HCT116 (cell line): ENCODE measurements at regions not wholly inside any gene's neighbourhood (a gene's known extent, or its start where the extent isn't known, plus 50 kb on each side); places are given as distances from the start of the nearest gene placed in this dataset.
A peak's percentile ranks its signal among the peaks of the same experiment; 100 is the strongest.

Experiments
- ATAC-seq: fragments of 200-7000 bp; cut with Tn5 transposase; 2 replicates; pipeline ENCODE4 v1.9.1; 2020; ENCODE audit warnings: mild to moderate bottlenecking, moderate library complexity
- BruUV-seq: library from RNA; stranded (reverse); fragments of 400-500 nt; replicated peaks from 2 replicates; lab custom pipeline; 2021; lab: Mats Ljungman, UMichigan
- CTCF ChIA-PET: fragments of 300-600 bp; sonication (Branson Sonifier 250); formaldehyde crosslinking; loops from one replicate; lab custom pipeline; 2021; ENCODE audit warnings: antibody characterized with exemption; lab: Charles Lee
- POLR2A ChIA-PET: fragments of 300-600, 350-600 bp; sonication (Branson Sonifier 250); formaldehyde crosslinking; loops from one replicate; lab custom pipeline; 2021; ENCODE audit warnings: antibody characterized with exemption; lab: Charles Lee
- RAD21 ChIA-PET, 2 experiments: fragments of 300-600 bp; sonication (Branson Sonifier 250); formaldehyde crosslinking; loops; one replicate each; lab custom pipeline; 2023; ENCODE audit warnings: low total read pairs in 2 of 2; ENCODE audit not compliant: uncharacterized antibody in 2 of 2, unreplicated experiment in 2 of 2, low non-redundant PET in 1 of 2; lab: Charles Lee
- DNase-seq: peaks from one replicate; pipeline ENCODE4 v3.0.0-alpha.2; 2010; ENCODE audit warnings: low read depth, low spot score
- H2AFZ ChIP-seq: fragments of 200-600 bp; shearing (Covaris generic), sonication (generic); 2 replicates; pipeline ENCODE4 v1.6.1; 2017; ENCODE audit warnings: low read depth, mixed run types, mixed read lengths, antibody characterized with exemption, low read length; ENCODE audit not compliant: poor library complexity, severe bottlenecking
- H3K27ac ChIP-seq: 2 replicates; pipeline ENCODE4 v1.5.1; 2012; ENCODE audit warnings: low read depth, low read length
- H3K27me3 ChIP-seq: fragments of 200-600 bp; sonication (generic); 2 replicates; pipeline ENCODE4 v1.6.1; 2016; ENCODE audit warnings: mixed run types, low read length, mixed read lengths; ENCODE audit not compliant: insufficient read depth
- H3K36me3 ChIP-seq, 2 experiments: fragments of 200-500 bp in 1 of 2; fragments of 200-600 bp in 1 of 2; sonication (Bioruptor generic) in 1 of 2; sonication (generic) in 1 of 2; 2 replicates each; pipeline versions ENCODE4 v1.5.1 to v1.6.1; 2014 to 2016; ENCODE audit warnings: low read length in 2 of 2, inconsistent platforms in 1 of 2, mixed read lengths in 1 of 2, mixed run types in 1 of 2; ENCODE audit not compliant: insufficient read depth in 2 of 2, control insufficient read depth in 1 of 2
- H3K4me1 ChIP-seq, 2 experiments: fragments of 200-600 bp in 1 of 2; sonication (generic) in 1 of 2; 2 replicates each; pipeline versions ENCODE4 v1.5.1 to v1.6.1; 2012 to 2017; ENCODE audit warnings: low read length in 2 of 2, inconsistent platforms in 1 of 2, mild to moderate bottlenecking in 1 of 2, mixed read lengths in 1 of 2, mixed run types in 1 of 2, moderate library complexity in 1 of 2; ENCODE audit not compliant: insufficient read depth in 2 of 2, control insufficient read depth in 1 of 2
- H3K4me2 ChIP-seq: fragments of 200-600 bp; sonication (generic); 2 replicates; pipeline ENCODE4 v1.6.1; 2017; ENCODE audit warnings: mixed run types, low read length, mixed read lengths
- H3K4me3 ChIP-seq, 2 experiments: fragments of 200-600 bp in 1 of 2; sonication (generic) in 1 of 2; replicated peaks in 1 of 2; 2 replicates each; pipeline ENCODE4 v1.5.1; 2011 to 2016; ENCODE audit warnings: low read length in 2 of 2, control low read depth in 1 of 2, low read depth in 1 of 2, mild to moderate bottlenecking in 1 of 2, mixed read lengths in 1 of 2, mixed run types in 1 of 2
- H3K79me2 ChIP-seq: fragments of 200-600 bp; sonication (generic); 2 replicates; pipeline ENCODE4 v1.6.1; 2017; ENCODE audit warnings: mild to moderate bottlenecking, mixed run types, low read length, moderate library complexity, mixed read lengths; ENCODE audit not compliant: insufficient read depth
- H3K9ac ChIP-seq: fragments of 200-600 bp; sonication (generic); 2 replicates; pipeline ENCODE4 v1.6.1; 2016; ENCODE audit warnings: low read length, mixed read lengths
- H3K9me2 ChIP-seq: fragments of 200-600 bp; sonication (generic), shearing (Covaris generic); 2 replicates; pipeline ENCODE4 v1.6.1; 2017; ENCODE audit warnings: mixed run types, mild to moderate bottlenecking, moderate library complexity; ENCODE audit not compliant: insufficient read depth
- H3K9me3 ChIP-seq, 2 experiments: fragments of 200-500 bp in 1 of 2; fragments of 200-600 bp in 1 of 2; sonication (Bioruptor generic) in 1 of 2; sonication (generic) in 1 of 2; 2 replicates each; pipeline ENCODE4 v1.6.1; 2014 to 2017; ENCODE audit warnings: low read length in 2 of 2, mixed read lengths in 2 of 2, inconsistent platforms in 1 of 2, low read depth in 1 of 2, mild to moderate bottlenecking in 1 of 2, mixed run types in 1 of 2, moderate library complexity in 1 of 2; ENCODE audit not compliant: control insufficient read depth in 1 of 2, insufficient read depth in 1 of 2
- H4K20me1 ChIP-seq: fragments of 200-600 bp; sonication (generic), shearing (Covaris generic); 2 replicates; pipeline ENCODE4 v1.6.1; 2017; ENCODE audit warnings: mixed run types, mild to moderate bottlenecking, moderate library complexity; ENCODE audit not compliant: insufficient read depth
- ATF3 ChIP-seq: IDR thresholded peaks from 2 replicates; pipeline ENCODE4 v1.6.1; 2012
- CBX3 ChIP-seq: IDR thresholded peaks from 2 replicates; pipeline ENCODE4 v1.6.1; 2012; ENCODE audit warnings: low read depth
- EGR1 ChIP-seq: IDR thresholded peaks from 2 replicates; pipeline ENCODE4 v1.6.1; 2012; ENCODE audit warnings: low read depth
- ELF1 ChIP-seq: IDR thresholded peaks from 2 replicates; pipeline ENCODE4 v1.6.1; 2012; ENCODE audit warnings: low read depth, borderline replicate concordance
- EZH2phosphoT487 ChIP-seq: fragments of 200-600 bp; IDR thresholded peaks from 2 replicates; pipeline ENCODE4 v1.6.1; 2018; ENCODE audit warnings: antibody characterized with exemption, borderline replicate concordance
- JUND ChIP-seq: IDR thresholded peaks from 2 replicates; pipeline ENCODE4 v1.6.1; 2012
- POLR2AphosphoS5 ChIP-seq: IDR thresholded peaks from 2 replicates; pipeline ENCODE4 v1.6.1; 2011; ENCODE audit warnings: mild to moderate bottlenecking, low read depth, low read length, moderate library complexity
- RAD21 ChIP-seq: IDR thresholded peaks from 2 replicates; pipeline ENCODE4 v1.6.1; 2012; ENCODE audit warnings: low read depth, mild to moderate bottlenecking
- SP1 ChIP-seq: IDR thresholded peaks from 2 replicates; pipeline ENCODE4 v1.6.1; 2012; ENCODE audit warnings: low read depth
- SRF ChIP-seq: IDR thresholded peaks from 2 replicates; pipeline ENCODE4 v1.6.1; 2012; ENCODE audit warnings: low read depth
- TCF7L2 ChIP-seq: IDR thresholded peaks from 2 replicates; pipeline ENCODE4 v1.7.0; 2011; ENCODE audit warnings: borderline replicate concordance, inconsistent platforms; ENCODE audit not compliant: insufficient read depth, insufficient read length; ENCODE audit errors: extremely low read depth
- intact Hi-C: fragments of 100-400 bp; cut with micrococcal nuclease; formaldehyde crosslinking; loops from 2 replicates; pipeline ENCODE4 v1.10.0; 2022
- TF ChIP-seq, protein P1 (sequence below): IDR thresholded peaks from 2 replicates; pipeline ENCODE4 v1.6.1; 2011; ENCODE audit warnings: mild to moderate bottlenecking, low read length, moderate library complexity; ENCODE audit not compliant: insufficient replicate concordance; ENCODE audit errors: extremely low read depth

- H3K4me3 ChIP-seq = no peak overlapping the region
- no peaks in the 10 kb centered on the region for H3K36me3 ChIP-seq
- RAD21 ChIA-PET = no interaction called here
- H3K4me1 ChIP-seq = no peaks in the 10 kb centered on the region
- CTCF ChIA-PET = no interaction called here
- H2AFZ ChIP-seq = peak overlapping the region; percentile 37
- H3K9ac ChIP-seq = no peak overlapping the region
- no peak for ATAC-seq
- no peaks in the 10 kb centered on the region for H3K79me2 ChIP-seq
- no peak for DNase-seq
- intact Hi-C loops = no loop called here
- no peaks in the 10 kb centered on the region for H3K9me2 ChIP-seq
- no peak overlapping the region for H3K4me2 ChIP-seq
- BruUV-seq = no TSS peak
- H4K20me1 ChIP-seq = no peaks in the 10 kb centered on the region
- no peak overlapping the region for H3K27ac ChIP-seq
- H3K27me3 ChIP-seq = no peaks in the 10 kb centered on the region
- POLR2A ChIA-PET = no interaction called here
- no peaks in the 10 kb centered on the region for H3K9me3 ChIP-seq
- TF ChIP-seq POLR2AphosphoS5 = no peak
- no peak for TF ChIP-seq JUND
- no peak for TF ChIP-seq EZH2phosphoT487
- TF ChIP-seq, protein P1, sequence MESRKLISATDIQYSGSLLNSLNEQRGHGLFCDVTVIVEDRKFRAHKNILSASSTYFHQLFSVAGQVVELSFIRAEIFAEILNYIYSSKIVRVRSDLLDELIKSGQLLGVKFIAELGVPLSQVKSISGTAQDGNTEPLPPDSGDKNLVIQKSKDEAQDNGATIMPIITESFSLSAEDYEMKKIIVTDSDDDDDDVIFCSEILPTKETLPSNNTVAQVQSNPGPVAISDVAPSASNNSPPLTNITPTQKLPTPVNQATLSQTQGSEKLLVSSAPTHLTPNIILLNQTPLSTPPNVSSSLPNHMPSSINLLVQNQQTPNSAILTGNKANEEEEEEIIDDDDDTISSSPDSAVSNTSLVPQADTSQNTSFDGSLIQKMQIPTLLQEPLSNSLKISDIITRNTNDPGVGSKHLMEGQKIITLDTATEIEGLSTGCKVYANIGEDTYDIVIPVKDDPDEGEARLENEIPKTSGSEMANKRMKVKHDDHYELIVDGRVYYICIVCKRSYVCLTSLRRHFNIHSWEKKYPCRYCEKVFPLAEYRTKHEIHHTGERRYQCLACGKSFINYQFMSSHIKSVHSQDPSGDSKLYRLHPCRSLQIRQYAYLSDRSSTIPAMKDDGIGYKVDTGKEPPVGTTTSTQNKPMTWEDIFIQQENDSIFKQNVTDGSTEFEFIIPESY = no peak
- no peak for TF ChIP-seq ATF3
- TF ChIP-seq EGR1 = no peak
- TF ChIP-seq SRF = no peak
- TF ChIP-seq, all 23 proteins: peak for 0
Measured at GRCh38 chr6:54698974-54699373, 147.6 kb upstream of the FAM83B start.

DNA sequence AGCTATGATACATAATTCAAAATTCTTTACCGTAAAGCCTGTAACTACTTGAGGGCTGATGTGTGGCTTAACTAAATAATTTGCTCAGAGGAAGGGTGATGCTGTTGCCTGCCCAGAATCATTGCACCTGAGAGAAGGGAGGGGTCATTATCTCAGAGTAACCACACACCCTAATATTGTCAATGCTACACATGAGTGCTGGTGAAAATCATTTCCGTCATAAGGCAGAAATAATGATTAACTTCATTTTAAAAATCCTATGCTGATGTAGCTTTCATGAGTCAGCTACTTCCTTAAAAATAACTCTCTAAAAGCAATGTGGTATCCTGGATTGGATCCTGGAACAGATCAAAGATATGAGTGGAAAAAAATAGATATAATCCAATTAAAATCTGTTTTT lies 146.4 kb upstream of the FAM83B start:
- H3K9me3 ChIP-seq = no peaks in the 10 kb centered on the region
- no peaks in the 10 kb centered on the region for H3K36me3 ChIP-seq
- no peak overlapping the region for H2AFZ ChIP-seq
- no peaks in the 10 kb centered on the region for H3K9me2 ChIP-seq
- ChIA-PET POLR2A (no interaction called here), CTCF (interaction anchor here (1.3 kb wide), 1 partner anchor 18 kb away, joined by 4 read pairs; no protein-coding TSS in a partner anchor), RAD21 (no interaction called here)
- H3K4me3 ChIP-seq = no peak overlapping the region
- H3K27ac ChIP-seq = no peak overlapping the region
- H4K20me1 ChIP-seq = no peaks in the 10 kb centered on the region
- intact Hi-C loops = no loop called here
- H3K9ac ChIP-seq = no peak overlapping the region
- no peak overlapping the region for H3K4me2 ChIP-seq
- TF ChIP-seq ELF1 (no peak), SP1 (no peak), CBX3 (no peak), JUND (no peak), TCF7L2 (no peak), RAD21 (no peak), EZH2phosphoT487 (no peak)
- BruUV-seq = no TSS peak
- no peaks in the 10 kb centered on the region for H3K27me3 ChIP-seq
- no peaks in the 10 kb centered on the region for H3K4me1 ChIP-seq
- ATAC-seq (no peak), DNase-seq (no peak)
- H3K79me2 ChIP-seq = no peaks in the 10 kb centered on the region
